Chondrocyte (in vitro differentiated cells): ENCODE measurements at regions not wholly inside any gene's neighbourhood (a gene's known extent, or its start where the extent isn't known, plus 50 kb on each side); places are given as distances from the start of the nearest gene placed in this dataset.

ENCODE experiments used
- DNase-seq: peaks from one replicate; pipeline ENCODE4 v3.0.0; 2021; ENCODE audit warnings: mixed read lengths, low spot score
- H3K27ac Mint-ChIP-seq: one replicate; pipeline ENCODE4 v1.8.0; 2021; ENCODE audit warnings: mild to moderate bottlenecking, moderate library complexity, mixed read lengths; ENCODE audit not compliant: unreplicated experiment
- H3K27me3 Mint-ChIP-seq: 2 replicates; pipeline ENCODE4 v1.8.0; 2021; ENCODE audit warnings: low read depth, mixed read lengths
- H3K36me3 Mint-ChIP-seq: 2 replicates; pipeline ENCODE4 v1.8.0; 2021; ENCODE audit warnings: low read depth, mixed read lengths
- H3K4me1 Mint-ChIP-seq: 2 replicates; pipeline ENCODE4 v1.8.0; 2021; ENCODE audit warnings: low read depth, mild to moderate bottlenecking, mixed read lengths
- H3K4me3 Mint-ChIP-seq: one replicate; pipeline ENCODE4 v1.8.0; 2021; ENCODE audit warnings: mild to moderate bottlenecking, moderate library complexity, mixed read lengths; ENCODE audit not compliant: unreplicated experiment
- H3K9me3 Mint-ChIP-seq: 2 replicates; pipeline ENCODE4 v1.8.0; 2021; ENCODE audit warnings: low read depth, mixed read lengths
- CTCF ChIP-seq: fragments of 200-600 bp; sonication (generic); IDR thresholded peaks from 2 replicates; pipeline ENCODE4 v1.5.0; 2021; ENCODE audit warnings: antibody characterized with exemption, mild to moderate bottlenecking, moderate library complexity

GRCh38 chr6:15901141-15902115, 227.5 kb upstream of the MYLIP start:
- Mint-ChIP-seq H3K4me3 (no peak overlapping the region), H3K9me3 (peaks cover 2% of the 10 kb centered on the region), H3K27me3 (no peaks in the 10 kb centered on the region), H3K27ac (no peak overlapping the region), H3K36me3 (no peaks in the 10 kb centered on the region), H3K4me1 (peaks cover 22% of the 10 kb centered on the region)
- DNase-seq = no peak
- no peak for TF ChIP-seq CTCF

DNA sequence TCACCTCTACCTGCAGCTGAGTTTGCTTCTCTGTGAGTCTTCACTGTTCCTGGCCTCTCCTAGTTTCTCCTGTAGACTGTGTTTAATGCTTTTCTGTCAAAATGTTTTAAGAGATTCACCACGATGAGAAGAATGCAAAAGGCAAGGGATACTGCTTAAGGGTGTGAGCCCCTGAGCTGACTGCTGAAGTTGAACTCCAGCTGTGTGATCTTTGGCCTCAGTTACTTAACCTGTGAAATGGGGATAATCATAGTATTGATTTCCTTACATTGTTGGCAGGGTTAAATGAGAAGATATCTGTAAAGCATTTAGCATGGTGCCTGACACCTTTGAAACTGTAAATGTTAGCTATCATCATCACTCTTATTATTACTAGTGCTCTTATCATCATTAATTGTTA, 230.2 kb upstream of the MYLIP start:
- DNase-seq = no peak
- H3K4me1 Mint-ChIP-seq = peaks cover 20% of the 10 kb centered on the region
- H3K27ac Mint-ChIP-seq = no peak overlapping the region
- no peak overlapping the region for H3K4me3 Mint-ChIP-seq
- no peaks in the 10 kb centered on the region for H3K27me3 Mint-ChIP-seq
- no peak for TF ChIP-seq CTCF
- no peaks in the 10 kb centered on the region for H3K36me3 Mint-ChIP-seq
- peaks cover 2% of the 10 kb centered on the region for H3K9me3 Mint-ChIP-seq

DNA sequence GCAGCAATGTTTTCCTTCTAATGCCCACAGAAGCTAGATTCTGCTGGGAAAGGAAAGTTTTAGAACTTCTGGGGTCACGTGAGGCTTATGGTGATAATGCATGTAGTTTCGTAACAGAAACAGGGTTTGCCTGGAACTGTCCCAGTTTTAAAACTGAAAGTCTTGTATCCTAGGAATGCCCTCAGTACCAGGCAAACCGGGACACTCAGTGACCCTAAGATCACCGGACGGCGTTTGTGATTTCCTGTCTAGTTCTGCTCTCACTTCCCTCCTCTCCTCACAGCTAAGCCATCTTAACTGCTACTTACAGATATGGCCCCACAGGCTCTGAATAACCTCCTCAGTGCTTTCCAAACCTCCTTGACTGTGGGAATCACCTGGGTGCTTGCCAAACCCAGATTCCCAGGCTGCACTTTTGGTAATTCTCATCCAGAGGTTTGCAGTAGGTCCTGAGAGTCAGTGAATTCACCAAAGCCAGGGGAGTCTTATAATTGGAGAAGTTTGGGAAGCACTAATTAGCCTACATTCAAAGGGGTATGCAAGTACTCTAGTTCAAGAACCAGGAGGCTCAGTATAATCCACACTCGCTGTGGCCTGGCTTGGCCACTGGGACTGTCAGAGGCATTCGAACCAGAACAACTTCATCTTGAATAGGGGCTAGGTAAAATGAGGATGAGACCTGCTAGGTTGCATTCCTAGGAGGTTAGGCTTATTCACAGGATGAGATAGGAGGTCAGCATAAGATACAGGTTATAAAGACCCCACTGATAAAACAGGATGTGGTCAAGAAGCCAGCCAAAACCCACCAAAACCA, 231.6 kb upstream of the MYLIP start:
- Mint-ChIP-seq H3K9me3 (peaks cover 3% of the 10 kb centered on the region), H3K4me1 (peaks cover 20% of the 10 kb centered on the region), H3K27ac (no peak overlapping the region), H3K36me3 (no peaks in the 10 kb centered on the region), H3K4me3 (no peak overlapping the region), H3K27me3 (no peaks in the 10 kb centered on the region)
- DNase-seq = no peak
- no peak for TF ChIP-seq CTCF

- Mint-ChIP-seq H3K4me3 (no peak overlapping the region), H3K36me3 (no peaks in the 10 kb centered on the region), H3K4me1 (peaks cover 14% of the 10 kb centered on the region), H3K27me3 (no peaks in the 10 kb centered on the region), H3K9me3 (peaks cover 3% of the 10 kb centered on the region), H3K27ac (no peak overlapping the region)
- DNase-seq = no peak
- TF ChIP-seq CTCF = no peak
Observed at GRCh38 chr6:15894973-15895725, 232.3 kb upstream of the DTNBP1 start.
